ENCODE measurements at regions not wholly inside any gene's neighbourhood (a gene's known extent, or its start where the extent isn't known, plus 50 kb on each side); places are given as distances from the start of the nearest gene placed in this dataset.

GRCh38 chr6:33966536-33966935 is 162.7 kb upstream of the MLN start:
- no peak for TF ChIP-seq CTCF (conservative IDR thresholded peaks at IDR 0.05; ENCODE audit: low read length)
- no peak for TF ChIP-seq EZH2phosphoT487 (IDR thresholded peaks at IDR 0.05; ENCODE audit: borderline replicate concordance, low read depth, low read length)
